AG04449 (cell line): ENCODE measurements at regions not wholly inside any gene's neighbourhood (a gene's known extent, or its start where the extent isn't known, plus 50 kb on each side); places are given as distances from the start of the nearest gene placed in this dataset.
"Not testable (repeated sequence)": the region's sequence is repeated elsewhere in the genome, so short reads cannot be mapped to it uniquely, and the experiment has no call there.

Experiments
- CTCF ChIA-PET: fragments of 350-600 bp; formaldehyde crosslinking; extraction: SDS; loops from one replicate; lab custom pipeline; 2021; ENCODE audit warnings: antibody characterized with exemption; lab: Yijun Ruan, JAX
- POLR2A ChIA-PET: fragments of 400-600, 350-600 bp; formaldehyde crosslinking; extraction: SDS; loops from one replicate; lab custom pipeline; 2020; ENCODE audit warnings: antibody characterized with exemption, inconsistent platforms; lab: Yijun Ruan, JAX
- DNase-seq: peaks from one replicate; pipeline ENCODE4 v3.0.0-alpha.2; 2010; ENCODE audit warnings: low read depth, low spot score
- H3K4me3 ChIP-seq: 2 replicates; pipeline ENCODE4 v1.5.1; 2011; ENCODE audit warnings: low read depth, mild to moderate bottlenecking, control low read depth, low read length
- TF ChIP-seq, protein P1 (sequence below): IDR thresholded peaks from one replicate; pipeline ENCODE4 v1.5.1; 2011; ENCODE audit warnings: mild to moderate bottlenecking, moderate library complexity, low read length, control low read depth, inconsistent platforms; ENCODE audit not compliant: insufficient read depth; ENCODE audit errors: missing control alignments

DNA sequence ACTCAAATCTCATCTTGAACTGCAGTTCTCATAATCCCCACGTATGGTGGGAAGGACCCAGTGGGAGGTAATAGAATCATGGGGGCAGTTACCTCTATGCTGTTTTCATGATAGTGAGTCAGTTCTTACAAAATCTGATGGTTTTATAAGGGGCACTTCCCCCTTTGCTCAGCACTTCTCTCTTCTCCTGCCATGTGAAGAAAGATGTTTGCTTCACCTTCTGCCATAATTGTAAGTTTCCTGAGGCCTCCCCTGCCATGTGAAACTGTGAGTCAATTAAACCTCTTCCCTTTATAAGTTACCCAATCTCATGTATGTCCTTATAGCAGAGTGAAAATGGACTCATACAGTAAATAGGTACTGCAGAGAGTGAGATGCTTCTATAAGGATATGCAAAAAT lies 1050.6 kb upstream of the GRIA3 start:
- no peak for DNase-seq
- TF ChIP-seq, protein P1, sequence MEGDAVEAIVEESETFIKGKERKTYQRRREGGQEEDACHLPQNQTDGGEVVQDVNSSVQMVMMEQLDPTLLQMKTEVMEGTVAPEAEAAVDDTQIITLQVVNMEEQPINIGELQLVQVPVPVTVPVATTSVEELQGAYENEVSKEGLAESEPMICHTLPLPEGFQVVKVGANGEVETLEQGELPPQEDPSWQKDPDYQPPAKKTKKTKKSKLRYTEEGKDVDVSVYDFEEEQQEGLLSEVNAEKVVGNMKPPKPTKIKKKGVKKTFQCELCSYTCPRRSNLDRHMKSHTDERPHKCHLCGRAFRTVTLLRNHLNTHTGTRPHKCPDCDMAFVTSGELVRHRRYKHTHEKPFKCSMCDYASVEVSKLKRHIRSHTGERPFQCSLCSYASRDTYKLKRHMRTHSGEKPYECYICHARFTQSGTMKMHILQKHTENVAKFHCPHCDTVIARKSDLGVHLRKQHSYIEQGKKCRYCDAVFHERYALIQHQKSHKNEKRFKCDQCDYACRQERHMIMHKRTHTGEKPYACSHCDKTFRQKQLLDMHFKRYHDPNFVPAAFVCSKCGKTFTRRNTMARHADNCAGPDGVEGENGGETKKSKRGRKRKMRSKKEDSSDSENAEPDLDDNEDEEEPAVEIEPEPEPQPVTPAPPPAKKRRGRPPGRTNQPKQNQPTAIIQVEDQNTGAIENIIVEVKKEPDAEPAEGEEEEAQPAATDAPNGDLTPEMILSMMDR = no peak
- ChIA-PET POLR2A (no interaction called here), CTCF (no interaction called here)
- H3K4me3 ChIP-seq = no peak overlapping the region

- POLR2A ChIA-PET = no interaction called here
- DNase-seq = no peak
- TF ChIP-seq, protein P1 = no peak
- H3K4me3 ChIP-seq = no peak overlapping the region
- CTCF ChIA-PET = no interaction called here
These were observed 1049.8 kb upstream of the GRIA3 start for GRCh38 chrX:122134291-122134690.

GRCh38 chrX:122135070-122135469 lies 1049.0 kb upstream of the GRIA3 start:
- TF ChIP-seq, protein P1 = no peak
- no peak overlapping the region for H3K4me3 ChIP-seq
- POLR2A ChIA-PET = no interaction called here
- CTCF ChIA-PET = no interaction called here
- DNase-seq = no peak

DNA sequence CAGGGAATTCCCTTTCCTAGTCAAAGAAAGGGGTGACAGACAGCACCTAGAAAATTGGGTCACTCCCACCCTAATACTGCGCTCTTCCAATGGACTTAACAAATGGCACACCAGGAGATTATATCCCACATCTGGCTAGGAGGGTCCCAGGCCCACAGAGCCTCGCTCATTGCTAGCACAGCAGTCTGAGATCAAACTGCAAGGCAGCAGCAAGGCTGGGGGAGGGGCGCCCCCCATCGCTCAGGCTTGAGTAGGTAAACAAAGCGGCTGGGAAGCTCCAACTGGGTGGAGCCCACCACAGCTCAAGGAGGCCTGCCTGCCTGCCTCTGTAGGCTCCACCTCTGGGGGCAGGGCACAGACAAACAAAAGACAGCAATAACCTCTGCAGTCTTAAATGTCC lies 1043.9 kb upstream of the GRIA3 start:
- POLR2A ChIA-PET, CTCF ChIA-PET, H3K4me3 ChIP-seq, DNase-seq: not testable (repeated sequence)

DNA sequence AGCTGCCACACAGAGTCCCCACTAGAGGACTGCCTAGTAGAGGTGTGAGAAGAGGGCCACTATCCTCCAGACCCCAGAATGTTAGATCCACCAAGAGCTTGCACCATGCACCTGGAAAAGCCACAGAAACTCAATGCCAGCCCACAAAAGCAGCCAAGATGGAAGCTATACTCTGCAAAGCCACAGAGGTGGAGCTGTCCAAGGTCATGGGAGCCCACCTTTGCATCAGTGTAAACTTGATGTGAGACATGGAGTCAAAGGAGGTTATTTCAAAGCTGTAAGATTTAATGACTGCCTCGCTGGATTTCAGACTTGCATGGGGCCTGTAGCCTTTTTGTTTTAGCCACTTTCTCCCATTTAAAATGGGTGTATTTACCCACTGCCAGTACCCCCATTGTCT lies 1030.1 kb upstream of the GRIA3 start:
- no peak for DNase-seq
- ChIA-PET POLR2A (no interaction called here), CTCF (no interaction called here)
- TF ChIP-seq, protein P1 = no peak
- no peak overlapping the region for H3K4me3 ChIP-seq

- ChIA-PET POLR2A (no interaction called here), CTCF (no interaction called here)
- no peak for DNase-seq
- no peak overlapping the region for H3K4me3 ChIP-seq
- TF ChIP-seq, protein P1 = no peak
These were observed 1015.8 kb upstream of the GRIA3 start for GRCh38 chrX:122168241-122168640.

GRCh38 chrX:122184791-122185190 lies 999.3 kb upstream of the GRIA3 start:
- CTCF ChIA-PET = no interaction called here
- H3K4me3 ChIP-seq = no peak overlapping the region
- no peak for DNase-seq
- TF ChIP-seq, protein P1 = no peak
- POLR2A ChIA-PET = no interaction called here
